H1 (cell line): ENCODE measurements at regions not wholly inside any gene's neighbourhood (a gene's known extent, or its start where the extent isn't known, plus 50 kb on each side); places are given as distances from the start of the nearest gene placed in this dataset.

Experiments used
- CTCF ChIA-PET: fragments of 300-600 bp; sonication (Branson Sonifier 250); formaldehyde crosslinking; loops from one replicate; lab custom pipeline; 2021; ENCODE audit not compliant: partially characterized antibody; lab: Charles Lee
- POLR2A ChIA-PET: fragments of 300-600 bp; sonication (Branson Sonifier 250); formaldehyde crosslinking; loops from one replicate; lab custom pipeline; 2021; ENCODE audit warnings: inconsistent platforms; ENCODE audit not compliant: partially characterized antibody; lab: Charles Lee
- DNase-seq, 2 experiments: peaks; one replicate each; pipeline versions ENCODE4 v3.0.0 to v3.0.0-alpha.2; 2010 to 2022; ENCODE audit warnings: low spot score in 2 of 2, low read depth in 1 of 2, mixed read lengths in 1 of 2
- FAIRE-seq: peaks from 2 replicates; lab custom pipeline; 2011; peaks lifted over from hg19 to GRCh38; lab: Jason Lieb, UNC
- H2AFZ ChIP-seq: 2 replicates; pipeline ENCODE4 v1.8.1; 2012; ENCODE audit warnings: low read length, inconsistent platforms
- H2AK5ac ChIP-seq: 2 replicates; pipeline ENCODE4 v1.6.1; 2013; ENCODE audit warnings: low read depth, low read length
- H2BK120ac ChIP-seq: replicated peaks from 2 replicates; pipeline ENCODE3; 2013; ENCODE audit warnings: low read depth, low read length, inconsistent platforms
- H2BK12ac ChIP-seq: 2 replicates; pipeline ENCODE4 v1.6.1; 2013; ENCODE audit warnings: low read depth, low read length
- H2BK15ac ChIP-seq: 2 replicates; pipeline ENCODE4 v1.6.1; 2013; ENCODE audit warnings: low read length
- H2BK20ac ChIP-seq: 2 replicates; pipeline ENCODE4 v1.6.1; 2013; ENCODE audit warnings: low read length
- H2BK5ac ChIP-seq: 2 replicates; pipeline ENCODE4 v1.6.1; 2013; ENCODE audit warnings: low read depth, low read length
- H3K14ac ChIP-seq: 2 replicates; pipeline ENCODE4 v1.6.1; 2013; ENCODE audit warnings: inconsistent platforms; ENCODE audit not compliant: insufficient read length
- H3K18ac ChIP-seq: 2 replicates; pipeline ENCODE4 v1.6.1; 2013; ENCODE audit warnings: low read length; ENCODE audit errors: extremely low read depth
- H3K23ac ChIP-seq: 2 replicates; pipeline ENCODE4 v1.6.1; 2013; ENCODE audit warnings: inconsistent platforms; ENCODE audit not compliant: insufficient read length
- H3K23me2 ChIP-seq: 2 replicates; pipeline ENCODE4 v1.6.1; 2013; ENCODE audit warnings: low read depth, low read length
- H3K27ac ChIP-seq: 2 replicates; pipeline ENCODE4 v1.6.1; 2011; ENCODE audit warnings: low read depth, low read length, inconsistent platforms
- H3K27me3 ChIP-seq, 4 experiments: replicated peaks in 1 of 4; 1 replicate in 1 of 4; 2 replicates in 3 of 4; pipeline versions ENCODE4 v1.6.1 to v1.8.1; 2011 to 2013; ENCODE audit warnings: low read length in 3 of 4, mild to moderate bottlenecking in 3 of 4, inconsistent platforms in 2 of 4, mixed read lengths in 2 of 4, moderate library complexity in 1 of 4; ENCODE audit not compliant: control insufficient read depth in 3 of 4, insufficient read depth in 3 of 4; ENCODE audit errors: extremely low read depth in 1 of 4
- H3K36me3 ChIP-seq, 4 experiments: 2 replicates each; pipeline versions ENCODE4 v1.6.1 to v1.8.1; 2011 to 2013; ENCODE audit warnings: mild to moderate bottlenecking in 4 of 4, low read length in 3 of 4, moderate library complexity in 2 of 4, control low read depth in 1 of 4, inconsistent platforms in 1 of 4; ENCODE audit not compliant: insufficient read depth in 4 of 4, control insufficient read depth in 2 of 4
- H3K4ac ChIP-seq: replicated peaks from 2 replicates; pipeline ENCODE3; 2013; ENCODE audit warnings: low read length, low read depth, mixed read lengths, inconsistent platforms; ENCODE audit not compliant: insufficient read length
- H3K4me1 ChIP-seq, 4 experiments: replicated peaks in 1 of 4; 1 replicate in 1 of 4; 2 replicates in 3 of 4; pipeline versions ENCODE4 v1.6.1 to v1.8.1; 2011 to 2013; ENCODE audit warnings: low read length in 3 of 4, inconsistent platforms in 2 of 4, mixed read lengths in 1 of 4; ENCODE audit not compliant: insufficient read depth in 4 of 4, control insufficient read depth in 3 of 4
- H3K4me2 ChIP-seq, 2 experiments: 2 replicates each; pipeline versions ENCODE4 v1.6.1 to v1.8.1; 2011 to 2013; ENCODE audit warnings: low read depth in 2 of 2, low read length in 2 of 2, control low read depth in 1 of 2, inconsistent platforms in 1 of 2, mild to moderate bottlenecking in 1 of 2; ENCODE audit not compliant: insufficient read depth in 1 of 2
- H3K4me3 ChIP-seq, 4 experiments: fragments of 200-600, 300-600 bp in 1 of 4; sonication (generic), shearing (Covaris generic), sonication (Bioruptor Twin) in 1 of 4; 2 replicates each; pipeline versions ENCODE4 v1.5.1 to v1.8.1; 2011 to 2016; ENCODE audit warnings: low read length in 4 of 4, low read depth in 3 of 4, control low read depth in 2 of 4, inconsistent platforms in 2 of 4, mild to moderate bottlenecking in 2 of 4, mixed read lengths in 1 of 4, moderate library complexity in 1 of 4; ENCODE audit not compliant: insufficient read depth in 2 of 4; ENCODE audit errors: extremely low read depth in 1 of 4
- H3K56ac ChIP-seq: replicated peaks from 2 replicates; pipeline ENCODE3; 2013; ENCODE audit warnings: low read depth, mild to moderate bottlenecking, mixed read lengths, low read length, inconsistent platforms; ENCODE audit not compliant: insufficient read length
- H3K79me1 ChIP-seq: 2 replicates; pipeline ENCODE4 v1.6.1; 2013; ENCODE audit warnings: low read depth, low read length, control low read depth
- H3K79me2 ChIP-seq, 2 experiments: 2 replicates each; pipeline versions ENCODE4 v1.6.1 to v1.8.1; 2012 to 2013; ENCODE audit warnings: low read length in 2 of 2, mild to moderate bottlenecking in 2 of 2, inconsistent platforms in 1 of 2; ENCODE audit not compliant: insufficient read depth in 2 of 2, control insufficient read depth in 1 of 2
- H3K9ac ChIP-seq, 4 experiments: replicated peaks in 1 of 4; 1 replicate in 1 of 4; 2 replicates in 3 of 4; pipeline versions ENCODE4 v1.6.1 to v1.8.1; 2011 to 2013; ENCODE audit warnings: low read depth in 3 of 4, low read length in 3 of 4, control low read depth in 2 of 4, mild to moderate bottlenecking in 2 of 4, moderate library complexity in 2 of 4, inconsistent platforms in 1 of 4; ENCODE audit errors: extremely low read depth in 1 of 4
- H3K9me3 ChIP-seq, 2 experiments: 2 replicates each; pipeline versions ENCODE4 v1.6.1 to v1.8.1; 2012 to 2013; ENCODE audit warnings: mild to moderate bottlenecking in 2 of 2, moderate library complexity in 2 of 2, control low read depth in 1 of 2, inconsistent platforms in 1 of 2, low read depth in 1 of 2, low read length in 1 of 2, mixed read lengths in 1 of 2; ENCODE audit not compliant: insufficient read depth in 2 of 2
- H4K20me1 ChIP-seq, 2 experiments: replicated peaks in 1 of 2; 2 replicates each; pipeline versions ENCODE3 to v1.8.1; 2011 to 2013; ENCODE audit warnings: inconsistent platforms in 2 of 2, low read length in 2 of 2, mild to moderate bottlenecking in 1 of 2; ENCODE audit not compliant: insufficient read depth in 2 of 2, control insufficient read depth in 1 of 2
- H4K5ac ChIP-seq: 2 replicates; pipeline ENCODE4 v1.6.1; 2013; ENCODE audit warnings: low read length, low read depth, mixed read lengths, inconsistent platforms; ENCODE audit not compliant: insufficient read length
- H4K8ac ChIP-seq: 2 replicates; pipeline ENCODE4 v1.8.0; 2013; ENCODE audit warnings: mild to moderate bottlenecking, moderate library complexity, low read length, inconsistent platforms; ENCODE audit not compliant: insufficient read depth; ENCODE audit errors: extremely low read depth
- H4K91ac ChIP-seq: replicated peaks from 2 replicates; pipeline ENCODE3; 2013; ENCODE audit warnings: low read length, mixed read lengths, inconsistent platforms; ENCODE audit not compliant: insufficient read length
- KDM4A ChIP-seq: IDR thresholded peaks from one replicate; pipeline ENCODE4 v1.7.1; 2012; ENCODE audit warnings: low read depth, mild to moderate bottlenecking, moderate library complexity, low read length, inconsistent platforms; ENCODE audit not compliant: severe bottlenecking
- MAX ChIP-seq: IDR thresholded peaks from 2 replicates; pipeline ENCODE4 v1.6.1; 2012; ENCODE audit warnings: inconsistent platforms
- RNF2 ChIP-seq: fragments of 200-900, 300-1000 bp; sonication (generic); IDR thresholded peaks from 2 replicates; pipeline ENCODE4 v1.7.1; 2016; ENCODE audit warnings: borderline replicate concordance, low read depth, mild to moderate bottlenecking, antibody characterized with exemption, low read length; ENCODE audit not compliant: poor library complexity, severe bottlenecking; ENCODE audit errors: missing control alignments
- SAP30 ChIP-seq: fragments of 300-600 bp; sonication (generic); IDR thresholded peaks from 2 replicates; pipeline ENCODE4 v1.7.1; 2012; ENCODE audit warnings: low read length, moderate library complexity, mild to moderate bottlenecking, inconsistent platforms; ENCODE audit not compliant: insufficient read depth, insufficient replicate concordance
- SRF ChIP-seq: IDR thresholded peaks from 2 replicates; pipeline ENCODE4 v1.6.1; 2011; ENCODE audit warnings: mild to moderate bottlenecking, low read depth, low read length, moderate library complexity
- TAF7 ChIP-seq: optimal IDR thresholded peaks from 2 replicates; pipeline ENCODE3; 2011; ENCODE audit warnings: low read depth, mild to moderate bottlenecking, inconsistent platforms, low read length, moderate library complexity, borderline replicate concordance
- YY1 ChIP-seq: IDR thresholded peaks from 2 replicates; pipeline ENCODE4 v1.6.1; 2011; ENCODE audit warnings: low read depth, mild to moderate bottlenecking, low read length
- WGBS, 2 experiments: shearing (Covaris generic) in 1 of 2; methylation state at CpG; one replicate each; pipeline versions ENCODE4 v1.1.6 to v1.1.7; 2013 to 2015; ENCODE audit warnings: low lambda C conversion rate in 2 of 2, mixed read lengths in 2 of 2, inconsistent platforms in 1 of 2, low coverage in 1 of 2, missing lambda C conversion rate in 1 of 2; ENCODE audit not compliant: insufficient replicate concordance in 2 of 2, insufficient coverage in 1 of 2, insufficient read length in 1 of 2; ENCODE audit errors: extremely low coverage in 1 of 2, missing lambda C conversion rate in 1 of 2; 5-methylcytosine and 5-hydroxymethylcytosine counted together
- TF ChIP-seq, protein P1 (sequence below): IDR thresholded peaks from 2 replicates; pipeline ENCODE4 v1.6.1; 2012; ENCODE audit warnings: inconsistent platforms

GRCh38 chr2:184030245-184030644 lies 568.1 kb upstream of the ZNF804A start:
- H3K4me1 ChIP-seq = 0 out of 7 replicates have a peak, but pooled peaks cover 0 to 2% (median 0%) of the 10 kb centered on the region in 4 experiments
- H3K27ac ChIP-seq = no peak overlapping the region
- no peak overlapping the region for H2BK20ac ChIP-seq
- H3K79me2 ChIP-seq = no peaks in the 10 kb centered on the region
- ChIA-PET CTCF (interaction anchor here (1.2 to 1.3 kb wide), 2 partner anchors 23 to 414 kb away, joined by 3 read pairs; no protein-coding TSS in a partner anchor), POLR2A (no interaction called here)
- H3K9ac ChIP-seq = no peak overlapping the region
- no peak overlapping the region for H4K8ac ChIP-seq
- H3K4me2 ChIP-seq = no peak overlapping the region
- no peaks in the 10 kb centered on the region for H3K36me3 ChIP-seq
- H3K4me3 ChIP-seq = no peak overlapping the region
- H2BK5ac ChIP-seq = no peak overlapping the region
- DNase-seq = no peak
- no peaks in the 10 kb centered on the region for H3K27me3 ChIP-seq
- no peak overlapping the region for H2BK15ac ChIP-seq
- H3K4ac ChIP-seq = no peak overlapping the region
- H3K18ac ChIP-seq = no peak overlapping the region
- no peak overlapping the region for H2BK120ac ChIP-seq
- no peak overlapping the region for H3K56ac ChIP-seq
- no peak overlapping the region for H2AFZ ChIP-seq
- FAIRE-seq = no peak
- H3K14ac ChIP-seq = no peak overlapping the region
- WGBS, 2 experiments = 83% methylated on average over 6 of the region's 6 CpGs; no CpG with 5 or more reads in 1 of the 2 experiments
- no peaks in the 10 kb centered on the region for H3K23me2 ChIP-seq
- no peaks in the 10 kb centered on the region for H3K79me1 ChIP-seq
- H3K23ac ChIP-seq = no peak overlapping the region
- no peak overlapping the region for H4K5ac ChIP-seq
- H2AK5ac ChIP-seq = no peak overlapping the region
- no peak overlapping the region for H2BK12ac ChIP-seq
- H4K20me1 ChIP-seq = no peaks in the 10 kb centered on the region
- H4K91ac ChIP-seq = no peak overlapping the region
- H3K9me3 ChIP-seq = no peaks in the 10 kb centered on the region
- no peak for TF ChIP-seq MAX
- TF ChIP-seq RNF2 = no peak
- TF ChIP-seq, protein P1, sequence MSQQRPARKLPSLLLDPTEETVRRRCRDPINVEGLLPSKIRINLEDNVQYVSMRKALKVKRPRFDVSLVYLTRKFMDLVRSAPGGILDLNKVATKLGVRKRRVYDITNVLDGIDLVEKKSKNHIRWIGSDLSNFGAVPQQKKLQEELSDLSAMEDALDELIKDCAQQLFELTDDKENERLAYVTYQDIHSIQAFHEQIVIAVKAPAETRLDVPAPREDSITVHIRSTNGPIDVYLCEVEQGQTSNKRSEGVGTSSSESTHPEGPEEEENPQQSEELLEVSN = no peak
- TF ChIP-seq SAP30 = no peak
- no peak for TF ChIP-seq YY1
- TF ChIP-seq SRF = no peak
- no peak for TF ChIP-seq KDM4A
- TF ChIP-seq TAF7 = no peak
